ENCODE measurements at regions not wholly inside any gene's neighbourhood (a gene's known extent, or its start where the extent isn't known, plus 50 kb on each side); places are given as distances from the start of the nearest gene placed in this dataset.

DNA sequence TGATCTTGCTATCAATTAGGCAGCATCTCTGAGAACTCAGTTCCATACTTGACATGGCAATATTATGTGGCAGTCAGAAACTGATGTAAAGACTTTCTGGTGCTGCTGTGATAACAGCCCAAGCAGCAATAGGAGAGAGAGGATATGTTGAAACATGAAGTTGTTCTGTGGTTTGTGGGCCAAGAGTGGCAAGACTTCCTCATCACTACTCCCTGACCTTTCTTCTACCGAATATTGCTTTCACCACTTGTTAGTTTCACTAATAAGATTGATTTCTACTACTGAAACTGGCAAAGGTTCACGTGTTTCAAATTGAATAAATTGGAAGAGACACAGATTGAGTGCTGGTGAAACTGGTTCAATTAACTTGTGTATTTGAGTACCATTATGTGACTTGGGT lies 852.6 kb upstream of the RAG2 start:
- TF ChIP-seq, protein P1, sequence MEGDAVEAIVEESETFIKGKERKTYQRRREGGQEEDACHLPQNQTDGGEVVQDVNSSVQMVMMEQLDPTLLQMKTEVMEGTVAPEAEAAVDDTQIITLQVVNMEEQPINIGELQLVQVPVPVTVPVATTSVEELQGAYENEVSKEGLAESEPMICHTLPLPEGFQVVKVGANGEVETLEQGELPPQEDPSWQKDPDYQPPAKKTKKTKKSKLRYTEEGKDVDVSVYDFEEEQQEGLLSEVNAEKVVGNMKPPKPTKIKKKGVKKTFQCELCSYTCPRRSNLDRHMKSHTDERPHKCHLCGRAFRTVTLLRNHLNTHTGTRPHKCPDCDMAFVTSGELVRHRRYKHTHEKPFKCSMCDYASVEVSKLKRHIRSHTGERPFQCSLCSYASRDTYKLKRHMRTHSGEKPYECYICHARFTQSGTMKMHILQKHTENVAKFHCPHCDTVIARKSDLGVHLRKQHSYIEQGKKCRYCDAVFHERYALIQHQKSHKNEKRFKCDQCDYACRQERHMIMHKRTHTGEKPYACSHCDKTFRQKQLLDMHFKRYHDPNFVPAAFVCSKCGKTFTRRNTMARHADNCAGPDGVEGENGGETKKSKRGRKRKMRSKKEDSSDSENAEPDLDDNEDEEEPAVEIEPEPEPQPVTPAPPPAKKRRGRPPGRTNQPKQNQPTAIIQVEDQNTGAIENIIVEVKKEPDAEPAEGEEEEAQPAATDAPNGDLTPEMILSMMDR (IDR thresholded peaks at IDR 0.05): no peak
- TF ChIP-seq POLR2AphosphoS5 (IDR thresholded peaks at IDR 0.05; ENCODE audit: low read depth, low read length) (no peak), SIN3A (IDR thresholded peaks at IDR 0.05; ENCODE audit: borderline replicate concordance, insufficient read depth, low read depth, low read length) (no peak)

Data from Panc1 (cell line).